ENCODE measurements at regions not wholly inside any gene's neighbourhood (a gene's known extent, or its start where the extent isn't known, plus 50 kb on each side); places are given as distances from the start of the nearest gene placed in this dataset.

DNA sequence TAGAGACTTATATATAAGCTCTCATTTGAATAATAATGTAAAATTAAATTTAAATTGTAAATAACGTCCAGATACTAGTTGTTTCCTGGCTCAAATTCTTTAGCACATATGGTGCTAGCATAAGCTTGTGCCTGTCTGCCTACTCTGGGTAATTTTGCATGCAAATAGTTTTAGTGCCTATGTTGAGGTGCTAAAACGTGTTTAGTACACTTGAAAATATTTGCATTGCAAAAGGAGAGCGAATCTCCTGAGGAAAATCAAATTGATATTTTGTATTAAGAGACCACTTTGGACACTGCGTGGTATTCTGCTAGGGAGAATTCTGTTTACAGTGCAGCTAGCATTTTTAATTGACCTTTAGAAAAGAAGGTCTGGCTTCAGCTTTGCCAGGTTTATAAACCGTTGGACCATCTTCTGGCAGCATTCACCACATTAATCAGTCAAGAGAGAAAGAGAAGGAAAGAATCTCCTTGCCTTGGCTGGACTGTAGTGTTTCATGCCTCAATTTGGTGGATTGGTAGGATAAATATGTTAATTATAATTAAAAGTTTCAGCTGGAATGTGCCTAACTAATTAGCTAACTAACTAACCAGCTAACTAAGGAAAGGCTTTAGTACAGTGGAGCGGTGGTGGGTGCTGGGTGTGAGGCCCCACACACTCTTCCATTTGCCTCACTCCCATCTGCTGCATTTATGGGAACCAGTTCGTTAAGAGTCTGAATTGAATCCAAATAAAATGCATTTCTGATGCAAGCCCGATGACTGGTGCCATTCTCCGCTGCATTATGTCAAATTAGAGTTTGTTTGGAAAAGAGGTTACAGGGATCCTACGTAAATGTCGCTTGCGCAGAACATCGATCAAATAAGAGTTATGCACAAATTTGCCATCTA is 150.1 kb upstream of the MPDZ start:
- Histone ChIP-seq H3K4me2 (ENCODE audit: insufficient read depth, insufficient read length, low read length) (no peak overlapping the region), H3K27ac (ENCODE audit: insufficient read length, low read depth, low read length) (no peak overlapping the region), H3K56ac (ENCODE audit: insufficient read length, low read depth, low read length) (no peak overlapping the region), H2BK5ac (ENCODE audit: insufficient read length, low read length) (no peak overlapping the region), H2BK12ac (ENCODE audit: insufficient read length, low read depth, low read length) (no peak overlapping the region), H2BK20ac (ENCODE audit: low read depth, low read length, poor library complexity, severe bottlenecking) (no peak overlapping the region), H3K23ac (ENCODE audit: insufficient read length, low read depth, low read length) (no peak overlapping the region), H2BK15ac (ENCODE audit: low read depth, low read length) (no peak overlapping the region), H3K79me1 (ENCODE audit: insufficient read depth, low read depth, low read length, poor library complexity, severe bottlenecking) (no peaks in the 10 kb centered on the region), H3K14ac (ENCODE audit: insufficient read depth, low read length) (no peak overlapping the region), H4K91ac (ENCODE audit: insufficient read length, low read depth, low read length) (no peak overlapping the region), H3K9me3 (ENCODE audit: control insufficient read depth, low read depth, low read length) (no peaks in the 10 kb centered on the region), H2AK5ac (ENCODE audit: insufficient read length, low read length) (no peak overlapping the region), H3T11ph (ENCODE audit: low read length) (no peak overlapping the region), H3K27me3 (ENCODE audit: insufficient read depth, low read length) (no peaks in the 10 kb centered on the region), H3K9ac (ENCODE audit: extremely low read depth, insufficient read length, low read length) (no peak overlapping the region), H3K23me2 (ENCODE audit: insufficient read length, low read depth, low read length, poor library complexity, severe bottlenecking) (no peaks in the 10 kb centered on the region), H3K18ac (ENCODE audit: insufficient read length, low read depth, low read length) (no peak overlapping the region), H3K79me2 (ENCODE audit: insufficient read depth, low read length) (no peaks in the 10 kb centered on the region), H3K4me1 (ENCODE audit: insufficient read depth, low read length) (peaks cover 10% of the 10 kb centered on the region), H3K4ac (ENCODE audit: low read depth, low read length) (no peak overlapping the region), H2AFZ (ENCODE audit: low read length) (no peak overlapping the region), H2BK120ac (ENCODE audit: low read depth, low read length, poor library complexity, severe bottlenecking) (no peak overlapping the region), H4K5ac (ENCODE audit: insufficient read length, low read depth, low read length) (no peak overlapping the region), H4K8ac (replicated peaks; ENCODE audit: insufficient read length, low read depth, low read length) (no peak overlapping the region), H4K20me1 (ENCODE audit: control insufficient read depth, insufficient read depth, insufficient read length) (no peaks in the 10 kb centered on the region)
- no CpG with 5 or more reads among the region's 13 CpGs for WGBS (ENCODE audit: extremely low coverage, insufficient read length, low lambda C conversion rate)
- Mint-ChIP-seq H3K9me3 (no peaks in the 10 kb centered on the region), H3K36me3 (ENCODE audit: insufficient read depth in 1 of 3, low read depth in 3 of 3) (no peaks in the 10 kb centered on the region), H3K4me3 (no peak overlapping the region), H3K27ac (no peak overlapping the region), H3K27me3 (ENCODE audit: low read depth) (no peaks in the 10 kb centered on the region), H3K4me1 (peaks cover 34 to 40% of the 10 kb centered on the region in 2 experiments)
- no peak for DNase-seq
- TF ChIP-seq, protein P1, sequence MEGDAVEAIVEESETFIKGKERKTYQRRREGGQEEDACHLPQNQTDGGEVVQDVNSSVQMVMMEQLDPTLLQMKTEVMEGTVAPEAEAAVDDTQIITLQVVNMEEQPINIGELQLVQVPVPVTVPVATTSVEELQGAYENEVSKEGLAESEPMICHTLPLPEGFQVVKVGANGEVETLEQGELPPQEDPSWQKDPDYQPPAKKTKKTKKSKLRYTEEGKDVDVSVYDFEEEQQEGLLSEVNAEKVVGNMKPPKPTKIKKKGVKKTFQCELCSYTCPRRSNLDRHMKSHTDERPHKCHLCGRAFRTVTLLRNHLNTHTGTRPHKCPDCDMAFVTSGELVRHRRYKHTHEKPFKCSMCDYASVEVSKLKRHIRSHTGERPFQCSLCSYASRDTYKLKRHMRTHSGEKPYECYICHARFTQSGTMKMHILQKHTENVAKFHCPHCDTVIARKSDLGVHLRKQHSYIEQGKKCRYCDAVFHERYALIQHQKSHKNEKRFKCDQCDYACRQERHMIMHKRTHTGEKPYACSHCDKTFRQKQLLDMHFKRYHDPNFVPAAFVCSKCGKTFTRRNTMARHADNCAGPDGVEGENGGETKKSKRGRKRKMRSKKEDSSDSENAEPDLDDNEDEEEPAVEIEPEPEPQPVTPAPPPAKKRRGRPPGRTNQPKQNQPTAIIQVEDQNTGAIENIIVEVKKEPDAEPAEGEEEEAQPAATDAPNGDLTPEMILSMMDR (conservative IDR thresholded peaks at IDR 0.05) = no peak
